HEK293 (cell line): ENCODE measurements at regions not wholly inside any gene's neighbourhood (a gene's known extent, or its start where the extent isn't known, plus 50 kb on each side); places are given as distances from the start of the nearest gene placed in this dataset.

ENCODE experiments used
- CTCF ChIP-seq: fragments of 450-650 bp; formaldehyde crosslinking; IDR thresholded peaks from 2 replicates; pipeline ENCODE4 v1.5.1; 2016; ENCODE audit warnings: missing biosample characterization, missing genetic modification characterization
- ZBTB1 ChIP-seq: fragments of 450-650 bp; formaldehyde crosslinking; IDR thresholded peaks from 2 replicates; pipeline ENCODE4 v1.5.1; 2016; ENCODE audit warnings: missing biosample characterization, missing genetic modification characterization
- ZNF280D ChIP-seq: fragments of 450-650 bp; formaldehyde crosslinking; IDR thresholded peaks from 2 replicates; pipeline ENCODE4 v1.5.1; 2016; ENCODE audit warnings: missing biosample characterization, missing genetic modification characterization
- ZNF426 ChIP-seq: fragments of 450-650 bp; formaldehyde crosslinking; IDR thresholded peaks from 2 replicates; pipeline ENCODE4 v1.5.1; 2017; ENCODE audit warnings: missing biosample characterization, missing genetic modification characterization, mild to moderate bottlenecking, inconsistent platforms, moderate library complexity
- ZNF670 ChIP-seq: fragments of 450-650 bp; formaldehyde crosslinking; IDR thresholded peaks from 2 replicates; pipeline ENCODE4 v1.5.1; 2016; ENCODE audit warnings: missing biosample characterization, missing genetic modification characterization, low read depth
- ZNF777 ChIP-seq: fragments of 450-650 bp; formaldehyde crosslinking; IDR thresholded peaks from 2 replicates; pipeline ENCODE4 v1.5.1; 2017; ENCODE audit warnings: missing biosample characterization, missing genetic modification characterization, borderline replicate concordance

- no peak for TF ChIP-seq CTCF (tag by site-specific recombination)
- TF ChIP-seq ZNF426 (tag by site-specific recombination) = no peak
- TF ChIP-seq ZNF670 (tag by site-specific recombination) = no peak
- TF ChIP-seq ZBTB1 (tag by site-specific recombination) = no peak
- TF ChIP-seq ZNF777 (tag by site-specific recombination) = no peak
- no peak for TF ChIP-seq ZNF280D (tag by site-specific recombination)
These were observed 735.4 kb downstream of the PTPRU start for GRCh38 chr1:29971703-29972102.
